GM18505 (cell line): ENCODE measurements at regions not wholly inside any gene's neighbourhood (a gene's known extent, or its start where the extent isn't known, plus 50 kb on each side); places are given as distances from the start of the nearest gene placed in this dataset.

Source experiments
- ATAC-seq: cut with Tn5 transposase; IDR thresholded peaks from one replicate; pipeline ENCODE4 v1.9.1; 2021; ENCODE audit not compliant: unreplicated experiment
- POLR2A ChIP-seq: IDR thresholded peaks from 4 replicates; pipeline ENCODE4 v1.6.1; 2011; ENCODE audit warnings: borderline replicate concordance; ENCODE audit not compliant: insufficient read depth, insufficient read length; ENCODE audit errors: extremely low read depth

GRCh38 chr1:37113285-37113997, 79.1 kb upstream of the GRIK3 start:
- ATAC-seq: no peak
- TF ChIP-seq POLR2A: no peak

GRCh38 chr1:37118790-37119189, 84.5 kb upstream of the GRIK3 start:
- no peak for TF ChIP-seq POLR2A
- ATAC-seq: no peak

- ATAC-seq: no peak
- TF ChIP-seq POLR2A: no peak
These were observed 86.0 kb upstream of the GRIK3 start for GRCh38 chr1:37120279-37120678.

GRCh38 chr1:37123276-37124115, 89.2 kb upstream of the GRIK3 start:
- no peak for ATAC-seq
- no peak for TF ChIP-seq POLR2A

GRCh38 chr1:37124501-37124900, 90.2 kb upstream of the GRIK3 start:
- no peak for TF ChIP-seq POLR2A
- no peak for ATAC-seq

GRCh38 chr1:37125295-37125694, 91.0 kb upstream of the GRIK3 start:
- TF ChIP-seq POLR2A: no peak

GRCh38 chr1:37127254-37127748, 93.0 kb upstream of the GRIK3 start:
- TF ChIP-seq POLR2A: no peak
- no peak for ATAC-seq

More at GRCh38 chr1:37125295-37125694, 91.0 kb upstream of the GRIK3 start:
- no peak for ATAC-seq

- TF ChIP-seq POLR2A: no peak
- ATAC-seq: no peak
These were observed 93.8 kb upstream of the GRIK3 start for GRCh38 chr1:37128091-37128490.

GRCh38 chr1:37130221-37130948, 96.1 kb upstream of the GRIK3 start:
- no peak for TF ChIP-seq POLR2A

GRCh38 chr1:37131281-37131680, 97.0 kb upstream of the GRIK3 start:
- no peak for TF ChIP-seq POLR2A
- no peak for ATAC-seq

More at GRCh38 chr1:37130221-37130948, 96.1 kb upstream of the GRIK3 start:
- no peak for ATAC-seq

GRCh38 chr1:37133276-37134145, 99.2 kb upstream of the GRIK3 start:
- ATAC-seq: no peak
- TF ChIP-seq POLR2A: no peak

- no peak for ATAC-seq
These were observed 100.3 kb upstream of the GRIK3 start for GRCh38 chr1:37134599-37134998.

More at GRCh38 chr1:37134599-37134998, 100.3 kb upstream of the GRIK3 start:
- no peak for TF ChIP-seq POLR2A
